Esophagus squamous epithelium (tissue), 4 donors: ENCODE measurements at regions not wholly inside any gene's neighbourhood (a gene's known extent, or its start where the extent isn't known, plus 50 kb on each side); places are given as distances from the start of the nearest gene placed in this dataset.

Source experiments
- CTCF ChIP-seq, 6 experiments: fragments of 450-650 bp in 4 of 6; fragments of 200-600 bp in 2 of 6; sonication (generic) in 2 of 6; IDR thresholded peaks; one replicate each; pipeline ENCODE4 v1.5.1; 2016 to 2019; ENCODE audit warnings: antibody characterized with exemption in 6 of 6, mild to moderate bottlenecking in 4 of 6, moderate library complexity in 4 of 6
- POLR2A ChIP-seq, 4 donors: fragments of 450-650 bp; IDR thresholded peaks; one replicate each; pipeline ENCODE4 v1.6.1; 2017; ENCODE audit warnings: antibody characterized with exemption in 4 of 4, mild to moderate bottlenecking in 4 of 4, moderate library complexity in 3 of 4

GRCh38 chr16:5314377-5314776 is 216.8 kb upstream of the EEF2KMT start:
- TF ChIP-seq POLR2A (IDR thresholded peaks at IDR 0.05) (no peak), CTCF (IDR thresholded peaks at IDR 0.05) (no peak)
